Activated B cell treated with CpG ODN at 0.5 μM for 24 hours (primary cell): ENCODE measurements at regions not wholly inside any gene's neighbourhood (a gene's known extent, or its start where the extent isn't known, plus 50 kb on each side); places are given as distances from the start of the nearest gene placed in this dataset.

ENCODE experiments used
- ATAC-seq: fragments of 200-7000 bp; cut with Tn5 transposase; one replicate; pipeline ENCODE4 v1.10.0; 2021; ENCODE audit warnings: low read depth, mild to moderate bottlenecking, moderate library complexity
- CTCF ChIA-PET: fragments of 350-600 bp; sonication (Branson Sonifier 250); formaldehyde crosslinking; loops from one replicate; lab custom pipeline; 2021; ENCODE audit warnings: antibody characterized with exemption; lab: Charles Lee
- POLR2A ChIA-PET: fragments of 350-600 bp; sonication (Branson Sonifier 250); formaldehyde crosslinking; loops from one replicate; lab custom pipeline; 2021; ENCODE audit warnings: antibody characterized with exemption; lab: Charles Lee
- DNase-seq: peaks from one replicate; pipeline ENCODE4 v3.0.0; 2022
- H3K27ac Mint-ChIP-seq: one replicate; pipeline ENCODE4 v1.8.0; 2020; ENCODE audit warnings: mixed read lengths
- H3K27me3 Mint-ChIP-seq: one replicate; pipeline ENCODE4 v1.8.0; 2021; ENCODE audit warnings: mixed read lengths
- H3K36me3 Mint-ChIP-seq: one replicate; pipeline ENCODE4 v1.8.0; 2021; ENCODE audit warnings: low read depth, mixed read lengths
- H3K4me1 Mint-ChIP-seq: one replicate; pipeline ENCODE4 v1.8.0; 2021; ENCODE audit warnings: mixed read lengths
- H3K4me3 Mint-ChIP-seq: one replicate; pipeline ENCODE4 v1.8.0; 2020; ENCODE audit warnings: mild to moderate bottlenecking, mixed read lengths
- H3K9me3 Mint-ChIP-seq: one replicate; pipeline ENCODE4 v1.8.0; 2020; ENCODE audit warnings: mixed read lengths
- intact Hi-C: fragments of 100-400 bp; cut with micrococcal nuclease; formaldehyde crosslinking; loops from one replicate; pipeline ENCODE4 v1.15.1; 2024
- TF ChIP-seq, protein P1 (sequence below): fragments of 200-600 bp; IDR thresholded peaks from one replicate; pipeline ENCODE4 v1.8.0; 2022; ENCODE audit warnings: antibody characterized with exemption, mild to moderate bottlenecking

DNA sequence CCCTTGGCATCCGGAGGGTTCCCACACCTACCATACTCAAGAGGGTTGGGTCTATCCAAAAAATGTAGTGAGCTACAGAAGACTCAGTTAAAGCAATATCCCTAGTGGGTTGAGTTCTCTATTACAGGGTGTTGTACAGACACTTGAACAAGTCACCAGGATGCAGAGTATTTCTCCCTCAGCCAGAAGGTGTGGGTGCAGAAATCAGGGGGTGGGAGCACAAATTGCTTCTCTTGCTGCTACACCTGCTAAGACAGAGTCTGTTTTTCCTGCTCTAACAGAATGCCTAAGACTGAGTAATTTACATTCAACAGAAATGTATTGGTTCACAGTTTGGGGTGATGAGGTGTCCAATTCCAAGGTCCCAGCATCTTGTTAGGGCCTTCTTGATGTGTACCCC lies 433.4 kb downstream of the TCERG1L start:
- DNase-seq (no peak), ATAC-seq (no peak)
- H3K9me3 Mint-ChIP-seq: no peaks in the 10 kb centered on the region
- no peaks in the 10 kb centered on the region for H3K27me3 Mint-ChIP-seq
- no peak overlapping the region for H3K27ac Mint-ChIP-seq
- no peaks in the 10 kb centered on the region for H3K36me3 Mint-ChIP-seq
- intact Hi-C loops: no loop called here
- POLR2A ChIA-PET: no interaction called here
- CTCF ChIA-PET: no interaction called here
- H3K4me1 Mint-ChIP-seq: no peaks in the 10 kb centered on the region
- H3K4me3 Mint-ChIP-seq: no peak overlapping the region
- TF ChIP-seq, protein P1, sequence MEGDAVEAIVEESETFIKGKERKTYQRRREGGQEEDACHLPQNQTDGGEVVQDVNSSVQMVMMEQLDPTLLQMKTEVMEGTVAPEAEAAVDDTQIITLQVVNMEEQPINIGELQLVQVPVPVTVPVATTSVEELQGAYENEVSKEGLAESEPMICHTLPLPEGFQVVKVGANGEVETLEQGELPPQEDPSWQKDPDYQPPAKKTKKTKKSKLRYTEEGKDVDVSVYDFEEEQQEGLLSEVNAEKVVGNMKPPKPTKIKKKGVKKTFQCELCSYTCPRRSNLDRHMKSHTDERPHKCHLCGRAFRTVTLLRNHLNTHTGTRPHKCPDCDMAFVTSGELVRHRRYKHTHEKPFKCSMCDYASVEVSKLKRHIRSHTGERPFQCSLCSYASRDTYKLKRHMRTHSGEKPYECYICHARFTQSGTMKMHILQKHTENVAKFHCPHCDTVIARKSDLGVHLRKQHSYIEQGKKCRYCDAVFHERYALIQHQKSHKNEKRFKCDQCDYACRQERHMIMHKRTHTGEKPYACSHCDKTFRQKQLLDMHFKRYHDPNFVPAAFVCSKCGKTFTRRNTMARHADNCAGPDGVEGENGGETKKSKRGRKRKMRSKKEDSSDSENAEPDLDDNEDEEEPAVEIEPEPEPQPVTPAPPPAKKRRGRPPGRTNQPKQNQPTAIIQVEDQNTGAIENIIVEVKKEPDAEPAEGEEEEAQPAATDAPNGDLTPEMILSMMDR: no peak

DNA sequence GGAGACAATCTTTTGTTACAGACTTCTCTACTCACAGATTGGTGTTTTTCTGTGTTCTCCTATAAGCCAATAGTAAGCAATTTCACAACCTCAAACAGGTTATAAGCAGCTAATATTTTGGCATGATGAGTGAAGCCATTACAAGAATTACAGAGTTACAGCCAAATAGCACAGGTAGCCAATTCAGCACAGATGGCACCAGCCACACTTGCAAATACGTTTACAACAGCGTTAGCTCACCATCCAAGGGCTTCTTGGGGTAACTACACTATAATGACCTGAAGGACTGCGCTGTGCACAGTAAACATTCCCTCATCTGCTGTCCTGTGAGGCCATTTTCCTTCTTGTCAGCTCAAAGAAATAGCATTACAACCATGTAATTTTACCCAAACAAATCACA lies 428.6 kb downstream of the TCERG1L start:
- ATAC-seq: no peak
- Mint-ChIP-seq H3K4me1 (no peaks in the 10 kb centered on the region), H3K27me3 (no peaks in the 10 kb centered on the region), H3K36me3 (no peaks in the 10 kb centered on the region), H3K4me3 (no peak overlapping the region), H3K27ac (no peak overlapping the region), H3K9me3 (no peaks in the 10 kb centered on the region)
- intact Hi-C loops: no loop called here
- DNase-seq: no peak
- TF ChIP-seq, protein P1: no peak
- ChIA-PET POLR2A (no interaction called here), CTCF (no interaction called here)

DNA sequence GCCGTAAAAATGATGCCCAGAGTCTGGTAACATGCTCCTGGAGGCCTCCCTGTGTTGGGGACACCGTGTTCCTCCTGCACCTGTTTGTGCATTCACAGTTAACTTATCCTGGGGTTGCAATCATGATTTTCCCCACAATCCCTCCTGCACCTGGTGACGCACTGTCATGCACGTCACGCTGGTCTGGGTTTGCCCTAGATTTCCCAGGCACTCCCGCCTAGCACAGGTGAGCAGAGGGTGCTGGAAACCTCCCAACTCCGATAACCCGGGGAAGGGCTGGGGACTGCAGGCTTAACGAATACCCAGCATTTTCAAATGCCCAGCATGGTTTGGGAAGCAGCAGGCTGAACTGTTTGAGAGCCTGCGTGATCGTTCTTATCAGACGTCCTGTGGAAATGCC lies 427.1 kb downstream of the TCERG1L start:
- TF ChIP-seq, protein P1: no peak
- Mint-ChIP-seq H3K4me3 (no peak overlapping the region), H3K27me3 (no peaks in the 10 kb centered on the region), H3K27ac (no peak overlapping the region), H3K9me3 (no peaks in the 10 kb centered on the region), H3K36me3 (no peaks in the 10 kb centered on the region), H3K4me1 (no peaks in the 10 kb centered on the region)
- intact Hi-C loops: no loop called here
- POLR2A ChIA-PET: no interaction called here
- DNase-seq: no peak
- CTCF ChIA-PET: no interaction called here
- no peak for ATAC-seq

DNA sequence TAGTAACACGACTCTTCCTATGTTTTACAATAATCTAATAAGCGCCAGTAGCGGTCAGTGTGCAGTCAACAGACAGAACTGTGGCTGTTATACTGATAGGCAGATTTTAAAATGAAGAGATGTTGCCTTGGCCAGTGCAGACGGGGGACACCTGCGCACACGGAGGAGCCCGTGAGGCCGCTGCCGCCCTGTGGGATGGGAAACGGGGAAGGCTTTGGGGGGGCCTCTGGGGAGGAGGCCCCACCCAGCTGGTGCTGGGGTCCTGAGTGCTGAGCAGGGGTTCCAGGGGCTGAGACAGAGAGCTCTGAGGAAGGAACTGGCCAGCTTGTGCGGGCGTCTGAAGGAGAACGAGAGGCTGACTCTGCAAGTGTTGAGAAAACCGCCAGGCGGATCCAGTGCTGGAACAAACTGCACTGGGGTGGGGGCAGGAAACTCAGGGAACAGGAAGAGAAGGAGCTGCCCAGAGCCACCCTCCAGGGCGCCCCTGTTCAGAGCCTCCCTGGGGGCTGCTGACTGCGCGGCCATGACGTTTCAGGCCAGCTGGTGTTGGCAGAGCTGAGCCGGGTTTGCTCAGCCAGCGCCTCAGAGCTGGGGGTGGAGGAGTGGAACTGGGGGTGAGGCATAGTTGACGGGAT lies 426.4 kb downstream of the TCERG1L start:
- no peaks in the 10 kb centered on the region for H3K36me3 Mint-ChIP-seq
- H3K4me1 Mint-ChIP-seq: no peaks in the 10 kb centered on the region
- H3K4me3 Mint-ChIP-seq: no peak overlapping the region
- ChIA-PET POLR2A (no interaction called here), CTCF (no interaction called here)
- ATAC-seq: no peak
- intact Hi-C loops: no loop called here
- no peaks in the 10 kb centered on the region for H3K9me3 Mint-ChIP-seq
- DNase-seq: no peak
- H3K27me3 Mint-ChIP-seq: no peaks in the 10 kb centered on the region
- TF ChIP-seq, protein P1: no peak
- H3K27ac Mint-ChIP-seq: no peak overlapping the region

DNA sequence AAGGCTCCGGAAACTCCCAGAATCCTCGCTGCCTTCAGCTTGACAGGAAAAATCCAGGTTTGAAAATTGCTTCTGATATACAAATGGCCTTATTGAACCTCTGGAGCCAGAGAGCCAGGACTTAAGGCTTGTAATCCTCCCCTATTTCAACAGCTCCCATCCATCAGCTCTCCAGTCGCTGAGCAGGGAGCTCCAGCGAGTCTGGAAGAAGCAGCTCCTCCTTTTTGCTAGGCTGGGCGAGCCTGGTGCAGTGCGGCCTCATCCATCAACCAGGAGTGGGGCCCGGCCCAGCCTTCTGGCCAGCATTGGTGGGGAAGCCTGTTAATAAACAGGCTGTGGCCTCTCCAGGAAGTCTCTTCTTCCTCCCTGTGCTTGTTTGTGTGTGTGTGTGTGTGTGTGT lies 424.4 kb downstream of the TCERG1L start:
- POLR2A ChIA-PET: no interaction called here
- Mint-ChIP-seq H3K27me3 (no peaks in the 10 kb centered on the region), H3K4me3 (no peak overlapping the region), H3K4me1 (no peaks in the 10 kb centered on the region), H3K9me3 (no peaks in the 10 kb centered on the region), H3K27ac (no peak overlapping the region), H3K36me3 (no peaks in the 10 kb centered on the region)
- DNase-seq: no peak
- TF ChIP-seq, protein P1: no peak
- intact Hi-C loops: no loop called here
- ATAC-seq: no peak
- CTCF ChIA-PET: no interaction called here
